GM21526 (cell line): ENCODE measurements at regions not wholly inside any gene's neighbourhood (a gene's known extent, or its start where the extent isn't known, plus 50 kb on each side); places are given as distances from the start of the nearest gene placed in this dataset.

Source experiments
- ATAC-seq: cut with Tn5 transposase; IDR thresholded peaks from one replicate; pipeline ENCODE4 v1.9.1; 2021; ENCODE audit warnings: moderate library complexity; ENCODE audit not compliant: unreplicated experiment, low FRiP score

GRCh38 chr2:67938053-67938452 lies 124.8 kb downstream of the C1D start:
- ATAC-seq, result no peak

DNA sequence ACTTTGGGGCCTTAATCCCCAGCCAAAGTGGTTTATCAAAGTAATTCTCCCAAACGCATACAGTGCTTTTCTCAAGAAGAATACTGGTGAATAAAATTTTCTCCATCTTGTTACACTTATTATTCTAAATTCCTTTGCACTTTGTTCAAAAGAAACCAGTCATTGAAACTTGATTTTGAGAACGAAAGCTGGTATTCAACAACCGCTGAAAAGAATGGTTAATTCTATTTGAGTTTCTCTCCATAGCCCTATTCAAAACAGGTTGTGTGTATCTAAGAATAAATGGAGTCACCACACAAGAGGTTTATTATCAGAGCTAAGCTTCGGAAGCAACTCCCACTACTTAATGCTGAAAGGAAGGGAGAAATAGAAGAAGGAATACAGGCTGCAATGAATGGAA lies 117.7 kb downstream of the C1D start:
- no peak for ATAC-seq

- no peak for ATAC-seq
Observed at GRCh38 chr2:67945940-67946339, 116.9 kb downstream of the C1D start.

GRCh38 chr2:67948057-67948456 lies 114.7 kb downstream of the C1D start:
- ATAC-seq, result no peak

GRCh38 chr2:67948506-67948905 lies 114.3 kb downstream of the C1D start:
- no peak for ATAC-seq

GRCh38 chr2:67950018-67950417 lies 112.8 kb downstream of the C1D start:
- no peak for ATAC-seq

GRCh38 chr2:67950919-67951318 lies 111.9 kb downstream of the C1D start:
- ATAC-seq, result no peak

GRCh38 chr2:67952066-67952465 lies 110.7 kb downstream of the C1D start:
- ATAC-seq, result peak; percentile 82

DNA sequence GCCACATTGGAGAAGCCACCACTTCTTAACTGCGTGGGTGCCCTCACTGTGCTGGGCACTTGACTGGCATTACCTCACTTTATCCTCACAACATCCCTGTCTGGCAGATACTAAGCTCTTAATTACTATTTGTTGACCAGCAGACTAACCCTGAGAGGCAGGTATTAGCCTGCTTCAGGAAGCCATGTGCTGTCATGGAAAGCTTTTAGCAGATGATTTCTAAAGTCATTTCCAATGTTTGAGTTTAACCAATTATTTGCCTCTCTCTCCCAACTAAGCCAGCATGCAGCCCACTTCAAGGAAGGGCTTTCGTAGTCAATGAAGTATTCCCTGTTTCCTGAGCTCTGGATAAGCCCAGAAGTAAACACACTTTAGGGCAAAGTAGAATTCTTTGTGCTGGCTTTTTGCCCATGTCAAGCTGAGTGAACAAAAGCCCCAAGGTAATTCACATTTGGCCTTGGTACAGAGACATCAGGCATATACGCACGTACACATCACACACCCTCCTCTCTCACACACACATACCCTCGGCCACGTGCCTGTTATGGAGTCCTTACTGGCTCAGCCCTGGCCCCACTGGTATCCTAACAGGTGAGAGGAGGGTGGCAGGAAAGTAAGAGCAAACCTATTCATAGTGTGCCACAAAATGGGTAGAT lies 108.6 kb downstream of the C1D start:
- no peak for ATAC-seq

- no peak for ATAC-seq
Observed at GRCh38 chr2:67955748-67956603, 106.8 kb downstream of the C1D start.

GRCh38 chr2:67965246-67965645 lies 97.6 kb downstream of the C1D start:
- no peak for ATAC-seq

DNA sequence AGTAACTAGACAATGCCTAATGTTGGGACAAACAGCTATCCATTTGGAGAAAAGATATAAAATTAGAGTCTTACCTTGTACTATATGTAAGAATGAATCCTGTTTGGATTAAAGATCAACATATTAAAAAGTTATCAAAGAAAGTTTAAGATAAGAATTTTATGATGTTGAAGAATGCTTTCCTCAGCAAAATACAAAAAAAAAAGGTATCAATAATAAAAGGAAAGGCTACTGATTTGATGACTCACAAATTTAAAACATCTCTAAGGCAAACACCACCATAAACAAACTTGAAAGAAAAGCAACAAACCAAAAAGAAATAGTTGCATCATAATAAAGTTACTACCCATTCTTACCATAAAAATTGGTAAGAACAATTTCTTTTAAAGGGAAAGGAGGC lies 92.7 kb downstream of the C1D start:
- no peak for ATAC-seq

DNA sequence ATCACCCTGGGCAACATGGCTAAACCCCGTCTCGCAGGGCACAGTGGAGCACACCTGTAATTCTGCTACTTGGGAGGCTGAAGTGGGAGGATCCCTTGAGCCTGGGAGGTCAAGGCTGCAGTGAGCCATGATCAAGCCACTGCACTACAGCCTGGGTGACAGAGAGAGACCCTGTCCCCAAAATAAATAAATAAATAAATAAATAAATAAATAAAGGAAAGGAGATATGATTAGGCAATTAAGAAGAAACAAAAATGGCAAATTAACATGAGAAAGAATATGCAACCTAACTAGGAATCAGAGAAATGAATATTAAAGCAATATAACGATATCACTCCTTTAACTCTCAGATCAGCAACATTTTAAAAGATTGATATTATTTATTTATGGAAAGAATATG lies 92.3 kb downstream of the C1D start:
- ATAC-seq, result no peak

- no peak for ATAC-seq
Observed at GRCh38 chr2:67974559-67975430, 88.0 kb downstream of the C1D start.

DNA sequence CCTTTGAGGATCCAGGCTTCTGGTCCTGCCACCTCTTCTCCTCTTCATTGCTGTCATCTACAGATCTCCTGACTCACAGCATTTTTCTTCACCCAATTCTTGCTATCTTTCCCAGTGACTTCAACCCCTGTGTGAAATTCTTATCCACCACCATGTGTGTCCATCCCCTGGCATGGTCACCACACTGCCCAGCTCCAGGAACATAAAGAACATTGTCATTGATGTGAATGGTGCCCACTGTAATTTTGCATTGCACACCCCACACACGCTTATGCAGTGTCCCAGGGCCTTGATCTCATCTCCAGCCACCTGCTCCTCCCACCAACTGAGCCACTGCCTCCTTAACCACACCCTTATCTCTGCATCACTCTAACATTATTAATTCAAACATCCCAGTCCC lies 85.3 kb downstream of the C1D start:
- no peak for ATAC-seq

- no peak for ATAC-seq
Observed at GRCh38 chr2:67982956-67983355, 79.8 kb downstream of the C1D start.

DNA sequence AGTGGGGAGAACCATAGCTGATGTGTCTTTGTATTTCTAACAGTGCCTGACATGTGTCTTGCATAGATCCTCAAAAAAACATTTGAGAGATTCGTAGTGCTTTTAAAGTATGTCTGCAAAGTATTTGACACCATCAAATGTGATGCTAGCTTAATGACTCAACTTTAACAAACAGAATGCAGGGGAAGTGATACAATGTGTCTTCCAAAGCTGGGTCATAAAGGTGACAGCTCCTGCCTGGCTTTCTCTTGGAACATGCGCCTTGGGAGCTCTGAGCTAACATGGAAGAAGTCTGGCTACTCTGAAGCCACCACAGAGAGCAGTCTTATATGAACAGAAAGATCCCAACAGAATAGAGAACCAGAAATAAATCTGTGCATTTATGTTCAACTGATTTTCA lies 78.2 kb downstream of the C1D start:
- ATAC-seq, result no peak

DNA sequence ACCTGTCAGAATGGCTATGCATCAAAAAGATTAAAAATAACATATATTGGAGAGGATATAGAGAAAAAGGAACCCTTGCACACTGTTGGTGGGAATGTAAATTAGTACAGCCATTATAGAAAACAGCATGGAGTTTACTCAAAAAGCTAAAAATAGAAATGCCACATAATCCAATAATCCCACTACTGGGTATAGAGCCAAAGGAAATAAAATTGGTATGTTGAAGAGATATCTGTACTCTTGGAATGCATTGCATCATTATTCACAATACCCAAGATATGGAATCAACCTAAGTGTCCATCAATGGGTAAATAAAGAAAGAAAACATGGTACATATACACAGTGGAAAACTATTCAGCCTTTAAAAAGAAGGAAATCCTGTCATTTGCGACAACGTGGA lies 77.2 kb downstream of the C1D start:
- no peak for ATAC-seq

DNA sequence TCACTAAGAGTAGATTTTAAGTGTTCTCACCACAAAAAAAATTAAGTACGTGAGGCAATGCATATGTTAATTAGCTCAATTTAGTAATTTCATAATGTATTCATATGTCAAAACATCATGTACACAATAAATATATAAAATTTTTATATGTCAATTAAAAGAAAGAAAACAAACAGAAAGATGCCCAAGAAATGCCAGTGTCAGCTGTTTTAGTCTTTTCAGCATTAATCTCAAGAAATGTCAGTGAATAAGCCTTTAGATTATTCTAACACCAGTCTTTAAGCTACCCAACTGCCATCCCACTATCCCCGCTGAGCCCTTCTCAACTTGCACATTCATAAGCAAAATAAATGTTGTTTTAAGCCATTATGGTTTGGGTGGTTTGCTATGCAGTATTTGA lies 76.5 kb downstream of the C1D start:
- no peak for ATAC-seq
